ENCODE measurements at regions not wholly inside any gene's neighbourhood (a gene's known extent, or its start where the extent isn't known, plus 50 kb on each side); places are given as distances from the start of the nearest gene placed in this dataset.

GRCh38 chr6:134607411-134607810 is 289.5 kb upstream of the SGK1 start:
- TF ChIP-seq CTCF (IDR thresholded peaks at IDR 0.05) (no peak), POLR2A (IDR thresholded peaks at IDR 0.05) (no peak)

All from uterus (tissue), 2 donors.